ENCODE measurements at regions not wholly inside any gene's neighbourhood (a gene's known extent, or its start where the extent isn't known, plus 50 kb on each side); places are given as distances from the start of the nearest gene placed in this dataset.

DNA sequence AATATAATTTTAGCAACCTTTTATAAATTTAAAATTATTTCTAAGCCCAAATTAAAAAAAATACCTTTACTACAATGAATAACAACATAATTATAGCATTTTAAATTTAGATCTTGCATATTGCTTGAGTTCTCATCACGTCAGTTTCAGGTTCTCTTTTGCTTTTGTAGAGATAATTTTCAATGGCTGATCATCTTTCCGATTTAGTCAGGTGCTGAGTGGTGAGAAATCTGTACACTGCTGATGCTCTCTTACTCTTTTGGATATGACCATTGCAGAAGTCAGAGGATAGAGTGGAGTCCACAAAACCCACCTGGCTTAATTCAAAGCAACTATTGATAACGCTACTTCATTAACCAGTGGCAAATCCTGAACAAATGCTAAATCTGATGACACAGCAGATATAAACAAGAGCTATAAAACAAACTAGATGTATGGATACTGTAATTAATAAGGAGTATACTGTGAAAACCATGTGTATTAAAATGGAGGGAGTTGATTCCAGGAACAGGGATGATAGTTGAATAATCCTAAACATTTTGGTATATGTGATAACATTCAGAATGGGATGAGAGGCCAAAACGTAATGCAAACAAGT lies 394.8 kb downstream of the CSNK1G3 start:
- TF ChIP-seq, protein P1, sequence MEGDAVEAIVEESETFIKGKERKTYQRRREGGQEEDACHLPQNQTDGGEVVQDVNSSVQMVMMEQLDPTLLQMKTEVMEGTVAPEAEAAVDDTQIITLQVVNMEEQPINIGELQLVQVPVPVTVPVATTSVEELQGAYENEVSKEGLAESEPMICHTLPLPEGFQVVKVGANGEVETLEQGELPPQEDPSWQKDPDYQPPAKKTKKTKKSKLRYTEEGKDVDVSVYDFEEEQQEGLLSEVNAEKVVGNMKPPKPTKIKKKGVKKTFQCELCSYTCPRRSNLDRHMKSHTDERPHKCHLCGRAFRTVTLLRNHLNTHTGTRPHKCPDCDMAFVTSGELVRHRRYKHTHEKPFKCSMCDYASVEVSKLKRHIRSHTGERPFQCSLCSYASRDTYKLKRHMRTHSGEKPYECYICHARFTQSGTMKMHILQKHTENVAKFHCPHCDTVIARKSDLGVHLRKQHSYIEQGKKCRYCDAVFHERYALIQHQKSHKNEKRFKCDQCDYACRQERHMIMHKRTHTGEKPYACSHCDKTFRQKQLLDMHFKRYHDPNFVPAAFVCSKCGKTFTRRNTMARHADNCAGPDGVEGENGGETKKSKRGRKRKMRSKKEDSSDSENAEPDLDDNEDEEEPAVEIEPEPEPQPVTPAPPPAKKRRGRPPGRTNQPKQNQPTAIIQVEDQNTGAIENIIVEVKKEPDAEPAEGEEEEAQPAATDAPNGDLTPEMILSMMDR (IDR thresholded peaks at IDR 0.05): no peak
- no peak for TF ChIP-seq POLR2AphosphoS5 (IDR thresholded peaks at IDR 0.05)
- no peak for TF ChIP-seq EP300 (IDR thresholded peaks at IDR 0.05)
